Neural cell (in vitro differentiated cells): ENCODE measurements at regions not wholly inside any gene's neighbourhood (a gene's known extent, or its start where the extent isn't known, plus 50 kb on each side); places are given as distances from the start of the nearest gene placed in this dataset.

Experiments used
- H2AFZ ChIP-seq: fragments of 200-600, 300-800 bp; sonication (generic), shearing (Covaris generic); 2 replicates; pipeline ENCODE4 v1.6.0; 2014; ENCODE audit warnings: low read depth, mild to moderate bottlenecking, antibody characterized with exemption, low read length, moderate library complexity
- H3F3A ChIP-seq: fragments of 200-600 bp; shearing (Covaris generic); 2 replicates; pipeline ENCODE4 v1.6.1; 2016; ENCODE audit warnings: mild to moderate bottlenecking, moderate library complexity, mixed read lengths, antibody characterized with exemption, low read length; ENCODE audit not compliant: insufficient read depth, poor library complexity, severe bottlenecking
- H3K27ac ChIP-seq: fragments of 200-600, 300-800 bp; sonication (generic), shearing (Covaris generic); 2 replicates; pipeline ENCODE4 v1.5.1; 2014; ENCODE audit warnings: mild to moderate bottlenecking, low read length, moderate library complexity
- H3K27me3 ChIP-seq: fragments of 300-800, 200-600 bp; sonication (generic), shearing (Covaris generic); 2 replicates; pipeline ENCODE4 v1.6.0; 2014; ENCODE audit warnings: mild to moderate bottlenecking, low read depth, low read length, moderate library complexity; ENCODE audit not compliant: insufficient read depth
- H3K36me3 ChIP-seq: fragments of 300-800, 200-600 bp; sonication (generic), shearing (Covaris generic); 2 replicates; pipeline ENCODE4 v1.5.1; 2014; ENCODE audit warnings: mild to moderate bottlenecking, antibody characterized with exemption, low read length, moderate library complexity; ENCODE audit not compliant: insufficient read depth
- H3K4me2 ChIP-seq: fragments of 300-800, 200-600 bp; sonication (generic), shearing (Covaris generic); 2 replicates; pipeline ENCODE4 v1.6.0; 2014; ENCODE audit warnings: mild to moderate bottlenecking, low read length
- H3K4me3 ChIP-seq: fragments of 300-800, 200-600 bp; sonication (generic), shearing (Covaris generic); 2 replicates; pipeline ENCODE4 v1.5.1; 2014; ENCODE audit warnings: mild to moderate bottlenecking, low read length, moderate library complexity
- H3K79me2 ChIP-seq: fragments of 200-600 bp; shearing (Covaris generic); replicated peaks from 2 replicates; pipeline ENCODE4 v1.6.0; 2014; ENCODE audit warnings: mild to moderate bottlenecking, low read length, moderate library complexity; ENCODE audit not compliant: insufficient read depth
- H3K9ac ChIP-seq: fragments of 300-800, 200-600 bp; sonication (generic), shearing (Covaris generic); 2 replicates; pipeline ENCODE4 v1.6.1; 2016; ENCODE audit warnings: mild to moderate bottlenecking, low read length, mixed read lengths
- H3K9me2 ChIP-seq: fragments of 200-600 bp; shearing (Covaris generic); 2 replicates; pipeline ENCODE4 v1.6.1; 2016; ENCODE audit warnings: mild to moderate bottlenecking, low read length, mixed read lengths; ENCODE audit not compliant: insufficient read depth
- H3K9me3 ChIP-seq: fragments of 200-600, 300-800 bp; sonication (generic), shearing (Covaris generic); 2 replicates; pipeline ENCODE4 v1.6.1; 2016; ENCODE audit warnings: mild to moderate bottlenecking, mixed run types, low read length, moderate library complexity, mixed read lengths
- H4K20me1 ChIP-seq: fragments of 200-600 bp; shearing (Covaris generic); 2 replicates; pipeline ENCODE4 v1.6.1; 2016; ENCODE audit warnings: mild to moderate bottlenecking, mixed run types; ENCODE audit not compliant: insufficient read depth
- EP300 ChIP-seq: fragments of 450-650 bp; conservative IDR thresholded peaks from 2 replicates; pipeline ENCODE4 v1.6.1; 2014; ENCODE audit warnings: antibody characterized with exemption, mild to moderate bottlenecking, moderate library complexity; ENCODE audit not compliant: poor library complexity, severe bottlenecking
- EZH2 ChIP-seq: fragments of 200-600, 300-800 bp; shearing (Covaris generic), sonication (generic); IDR thresholded peaks from 2 replicates; pipeline ENCODE4 v1.6.1; 2014; ENCODE audit warnings: antibody characterized with exemption, low read length, borderline replicate concordance, mild to moderate bottlenecking; ENCODE audit not compliant: insufficient read depth, poor library complexity, severe bottlenecking
- MXI1 ChIP-seq: fragments of 450-650 bp; conservative IDR thresholded peaks from 2 replicates; pipeline ENCODE4 v1.6.1; 2014; ENCODE audit warnings: antibody characterized with exemption, mild to moderate bottlenecking; ENCODE audit not compliant: poor library complexity, severe bottlenecking
- POLR2AphosphoS5 ChIP-seq: IDR thresholded peaks from 2 replicates; pipeline ENCODE4 v1.6.1; 2012
- RAD21 ChIP-seq: fragments of 450-650 bp; conservative IDR thresholded peaks from 2 replicates; pipeline ENCODE4 v1.6.1; 2014; ENCODE audit warnings: antibody characterized with exemption, mild to moderate bottlenecking, moderate library complexity
- SMC3 ChIP-seq: fragments of 450-650 bp; conservative IDR thresholded peaks from 2 replicates; pipeline ENCODE4 v1.6.1; 2014; ENCODE audit warnings: antibody characterized with exemption, mild to moderate bottlenecking, moderate library complexity; ENCODE audit not compliant: poor library complexity
- TAF1 ChIP-seq: IDR thresholded peaks from 2 replicates; pipeline ENCODE4 v1.6.1; 2012; ENCODE audit warnings: low read depth
- TF ChIP-seq, protein P1 (sequence below): IDR thresholded peaks from 2 replicates; pipeline ENCODE4 v1.6.1; 2012; ENCODE audit warnings: borderline replicate concordance
- TF ChIP-seq, protein P2 (sequence below): fragments of 450-650 bp; IDR thresholded peaks from 2 replicates; pipeline ENCODE4 v1.5.1; 2014; ENCODE audit warnings: antibody characterized with exemption, mild to moderate bottlenecking, moderate library complexity; ENCODE audit not compliant: poor library complexity, severe bottlenecking

DNA sequence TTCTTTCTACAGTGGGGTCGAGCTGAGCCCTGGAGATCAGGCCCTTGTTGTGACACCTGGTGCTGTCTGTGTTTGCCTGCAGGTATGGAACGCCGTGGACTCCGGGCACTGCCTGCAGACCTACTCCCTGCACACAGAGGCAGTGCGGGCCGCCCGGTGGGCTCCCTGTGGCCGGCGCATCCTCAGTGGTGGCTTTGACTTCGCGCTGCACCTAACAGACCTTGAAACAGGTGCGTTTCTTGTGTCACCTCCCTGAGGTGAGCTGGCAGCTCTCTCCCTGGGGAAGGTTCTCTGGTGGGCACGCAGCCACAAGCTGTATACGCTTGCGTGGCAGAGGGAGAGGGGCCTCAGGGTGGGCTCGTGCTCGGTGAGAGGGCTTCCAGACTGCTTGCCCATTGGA lies 119.3 kb downstream of the BEGAIN start:
- TF ChIP-seq, protein P1, sequence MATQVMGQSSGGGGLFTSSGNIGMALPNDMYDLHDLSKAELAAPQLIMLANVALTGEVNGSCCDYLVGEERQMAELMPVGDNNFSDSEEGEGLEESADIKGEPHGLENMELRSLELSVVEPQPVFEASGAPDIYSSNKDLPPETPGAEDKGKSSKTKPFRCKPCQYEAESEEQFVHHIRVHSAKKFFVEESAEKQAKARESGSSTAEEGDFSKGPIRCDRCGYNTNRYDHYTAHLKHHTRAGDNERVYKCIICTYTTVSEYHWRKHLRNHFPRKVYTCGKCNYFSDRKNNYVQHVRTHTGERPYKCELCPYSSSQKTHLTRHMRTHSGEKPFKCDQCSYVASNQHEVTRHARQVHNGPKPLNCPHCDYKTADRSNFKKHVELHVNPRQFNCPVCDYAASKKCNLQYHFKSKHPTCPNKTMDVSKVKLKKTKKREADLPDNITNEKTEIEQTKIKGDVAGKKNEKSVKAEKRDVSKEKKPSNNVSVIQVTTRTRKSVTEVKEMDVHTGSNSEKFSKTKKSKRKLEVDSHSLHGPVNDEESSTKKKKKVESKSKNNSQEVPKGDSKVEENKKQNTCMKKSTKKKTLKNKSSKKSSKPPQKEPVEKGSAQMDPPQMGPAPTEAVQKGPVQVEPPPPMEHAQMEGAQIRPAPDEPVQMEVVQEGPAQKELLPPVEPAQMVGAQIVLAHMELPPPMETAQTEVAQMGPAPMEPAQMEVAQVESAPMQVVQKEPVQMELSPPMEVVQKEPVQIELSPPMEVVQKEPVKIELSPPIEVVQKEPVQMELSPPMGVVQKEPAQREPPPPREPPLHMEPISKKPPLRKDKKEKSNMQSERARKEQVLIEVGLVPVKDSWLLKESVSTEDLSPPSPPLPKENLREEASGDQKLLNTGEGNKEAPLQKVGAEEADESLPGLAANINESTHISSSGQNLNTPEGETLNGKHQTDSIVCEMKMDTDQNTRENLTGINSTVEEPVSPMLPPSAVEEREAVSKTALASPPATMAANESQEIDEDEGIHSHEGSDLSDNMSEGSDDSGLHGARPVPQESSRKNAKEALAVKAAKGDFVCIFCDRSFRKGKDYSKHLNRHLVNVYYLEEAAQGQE = no peak
- TF ChIP-seq TAF1 = no peak
- TF ChIP-seq RAD21 = no peak
- TF ChIP-seq EP300 = no peak
- no peak for TF ChIP-seq MXI1
- TF ChIP-seq EZH2 = no peak
- TF ChIP-seq POLR2AphosphoS5 = no peak
- TF ChIP-seq, protein P2, sequence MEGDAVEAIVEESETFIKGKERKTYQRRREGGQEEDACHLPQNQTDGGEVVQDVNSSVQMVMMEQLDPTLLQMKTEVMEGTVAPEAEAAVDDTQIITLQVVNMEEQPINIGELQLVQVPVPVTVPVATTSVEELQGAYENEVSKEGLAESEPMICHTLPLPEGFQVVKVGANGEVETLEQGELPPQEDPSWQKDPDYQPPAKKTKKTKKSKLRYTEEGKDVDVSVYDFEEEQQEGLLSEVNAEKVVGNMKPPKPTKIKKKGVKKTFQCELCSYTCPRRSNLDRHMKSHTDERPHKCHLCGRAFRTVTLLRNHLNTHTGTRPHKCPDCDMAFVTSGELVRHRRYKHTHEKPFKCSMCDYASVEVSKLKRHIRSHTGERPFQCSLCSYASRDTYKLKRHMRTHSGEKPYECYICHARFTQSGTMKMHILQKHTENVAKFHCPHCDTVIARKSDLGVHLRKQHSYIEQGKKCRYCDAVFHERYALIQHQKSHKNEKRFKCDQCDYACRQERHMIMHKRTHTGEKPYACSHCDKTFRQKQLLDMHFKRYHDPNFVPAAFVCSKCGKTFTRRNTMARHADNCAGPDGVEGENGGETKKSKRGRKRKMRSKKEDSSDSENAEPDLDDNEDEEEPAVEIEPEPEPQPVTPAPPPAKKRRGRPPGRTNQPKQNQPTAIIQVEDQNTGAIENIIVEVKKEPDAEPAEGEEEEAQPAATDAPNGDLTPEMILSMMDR = no peak
- TF ChIP-seq SMC3 = no peak
- H3K4me2 ChIP-seq = no peak overlapping the region

DNA sequence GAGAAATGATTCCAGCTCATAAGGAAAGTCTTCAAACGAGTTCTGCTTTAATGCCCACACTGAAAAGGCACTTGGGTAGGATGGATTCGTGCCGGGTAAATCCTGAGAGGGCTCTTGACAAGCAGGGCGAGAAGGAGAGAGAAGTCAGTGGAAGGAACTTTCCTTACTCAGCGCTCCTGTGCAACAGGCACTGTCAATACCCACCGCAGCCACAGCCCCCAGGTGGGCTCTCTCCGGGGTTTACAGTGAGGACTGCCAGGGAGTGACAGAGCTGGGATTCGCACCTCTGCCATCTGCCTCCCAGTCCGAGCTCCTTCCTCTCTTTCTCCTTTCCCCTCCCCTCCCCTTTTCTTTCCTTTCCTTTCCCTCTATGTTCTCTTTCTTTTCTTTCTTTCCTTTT lies 118.7 kb downstream of the BEGAIN start:
- H4K20me1 ChIP-seq = no peaks in the 10 kb centered on the region
- H3K4me2 ChIP-seq = no peak overlapping the region
- H3K9me2 ChIP-seq = no peaks in the 10 kb centered on the region
- H3K4me3 ChIP-seq = no peak overlapping the region
- H2AFZ ChIP-seq = no peak overlapping the region
- no peak for TF ChIP-seq TAF1
- no peak for TF ChIP-seq EP300
- no peak for TF ChIP-seq EZH2
- no peak for TF ChIP-seq SMC3
- TF ChIP-seq, protein P1 = no peak
- TF ChIP-seq, protein P2 = no peak
- no peak for TF ChIP-seq POLR2AphosphoS5
- TF ChIP-seq RAD21 = no peak
- no peaks in the 10 kb centered on the region for H3K36me3 ChIP-seq
- H3K79me2 ChIP-seq = no peaks in the 10 kb centered on the region
- H3K9me3 ChIP-seq = no peaks in the 10 kb centered on the region
- no peaks in the 10 kb centered on the region for H3F3A ChIP-seq
- H3K9ac ChIP-seq = no peak overlapping the region
- H3K27me3 ChIP-seq = no peaks in the 10 kb centered on the region
- H3K27ac ChIP-seq = no peak overlapping the region

More for the DNA sequence above, 119.3 kb downstream of the BEGAIN start:
- Histone ChIP-seq H3K36me3 (no peaks in the 10 kb centered on the region), H3K4me3 (no peak overlapping the region), H3K9me2 (no peaks in the 10 kb centered on the region), H3K9ac (no peak overlapping the region), H3K9me3 (no peaks in the 10 kb centered on the region), H3K27ac (no peak overlapping the region), H3K27me3 (no peaks in the 10 kb centered on the region), H4K20me1 (no peaks in the 10 kb centered on the region), H3F3A (no peaks in the 10 kb centered on the region), H2AFZ (no peak overlapping the region), H3K79me2 (no peaks in the 10 kb centered on the region)
